ENCODE measurements at regions not wholly inside any gene's neighbourhood (a gene's known extent, or its start where the extent isn't known, plus 50 kb on each side); places are given as distances from the start of the nearest gene placed in this dataset.

GRCh38 chr7:25478925-25479324 is 250.6 kb upstream of the NPVF start:
- Histone ChIP-seq H3K9me2 (ENCODE audit: insufficient read depth, low read length) (no peaks in the 10 kb centered on the region), H4K20me1 (ENCODE audit: insufficient read depth, low read length) (no peaks in the 10 kb centered on the region), H3K27ac (ENCODE audit: low read depth, low read length, poor library complexity, severe bottlenecking) (no peak overlapping the region), H3K9me3 (ENCODE audit: low read length) (no peaks in the 10 kb centered on the region), H3K79me2 (ENCODE audit: insufficient read depth, low read depth, low read length) (no peaks in the 10 kb centered on the region), H3K4me2 (ENCODE audit: low read length) (no peak overlapping the region), H3K36me3 (ENCODE audit: insufficient read depth, low read length) (no peaks in the 10 kb centered on the region), H2AFZ (ENCODE audit: low read length) (no peak overlapping the region), H3K4me3 (ENCODE audit: low read depth, low read length, poor library complexity, severe bottlenecking) (no peak overlapping the region), H3K4me1 (ENCODE audit: insufficient read depth, low read length, poor library complexity, severe bottlenecking) (no peaks in the 10 kb centered on the region)
- DNase-seq (ENCODE audit: low spot score) = no peak
- TF ChIP-seq EZH2phosphoT487 (IDR thresholded peaks at IDR 0.05; ENCODE audit: borderline replicate concordance, low read depth, low read length) (no peak), CTCF (conservative IDR thresholded peaks at IDR 0.05; ENCODE audit: low read length) (no peak)
- BruUV-seq (replicated peaks) = no TSS peak
- ChIA-PET POLR2A (interaction anchor here (0.6 kb wide), 1 partner anchor 17 kb away, joined by 3 read pairs; no protein-coding TSS in a partner anchor), CTCF (ENCODE audit: unreplicated experiment) (no interaction called here)
- intact Hi-C loops (cut with micrococcal nuclease; ENCODE audit: unreplicated experiment) = no loop called here

GRCh38 chr7:25481891-25482290 is 253.6 kb upstream of the NPVF start:
- no peak overlapping the region for H3K4me2 ChIP-seq (ENCODE audit: low read length)
- POLR2A ChIA-PET = no interaction called here
- H3K4me3 ChIP-seq (ENCODE audit: low read depth, low read length, poor library complexity, severe bottlenecking) = no peak overlapping the region
- no peaks in the 10 kb centered on the region for H3K79me2 ChIP-seq (ENCODE audit: insufficient read depth, low read depth, low read length)
- H2AFZ ChIP-seq (ENCODE audit: low read length) = no peak overlapping the region
- intact Hi-C loops (cut with micrococcal nuclease; ENCODE audit: unreplicated experiment) = no loop called here
- no peak overlapping the region for H3K27ac ChIP-seq (ENCODE audit: low read depth, low read length, poor library complexity, severe bottlenecking)
- CTCF ChIA-PET (ENCODE audit: unreplicated experiment) = no interaction called here
- DNase-seq (ENCODE audit: low spot score) = no peak
- no peaks in the 10 kb centered on the region for H3K36me3 ChIP-seq (ENCODE audit: insufficient read depth, low read length)
- no peaks in the 10 kb centered on the region for H3K9me2 ChIP-seq (ENCODE audit: insufficient read depth, low read length)
- H3K9me3 ChIP-seq (ENCODE audit: low read length) = no peaks in the 10 kb centered on the region
- no peak for TF ChIP-seq CTCF (conservative IDR thresholded peaks at IDR 0.05; ENCODE audit: low read length)
- TF ChIP-seq EZH2phosphoT487 (IDR thresholded peaks at IDR 0.05; ENCODE audit: borderline replicate concordance, low read depth, low read length) = no peak
- no peaks in the 10 kb centered on the region for H3K4me1 ChIP-seq (ENCODE audit: insufficient read depth, low read length, poor library complexity, severe bottlenecking)
- no peaks in the 10 kb centered on the region for H4K20me1 ChIP-seq (ENCODE audit: insufficient read depth, low read length)
- BruUV-seq (replicated peaks) = no TSS peak

- intact Hi-C loops (cut with micrococcal nuclease; ENCODE audit: unreplicated experiment) = no loop called here
- no peak overlapping the region for H3K4me2 ChIP-seq (ENCODE audit: low read length)
- no peaks in the 10 kb centered on the region for H3K4me1 ChIP-seq (ENCODE audit: insufficient read depth, low read length, poor library complexity, severe bottlenecking)
- no peaks in the 10 kb centered on the region for H3K36me3 ChIP-seq (ENCODE audit: insufficient read depth, low read length)
- H3K9me3 ChIP-seq (ENCODE audit: low read length) = no peaks in the 10 kb centered on the region
- no peaks in the 10 kb centered on the region for H3K79me2 ChIP-seq (ENCODE audit: insufficient read depth, low read depth, low read length)
- H2AFZ ChIP-seq (ENCODE audit: low read length) = no peak overlapping the region
- DNase-seq (ENCODE audit: low spot score) = no peak
- no TSS peak for BruUV-seq (replicated peaks)
- ChIA-PET CTCF (ENCODE audit: unreplicated experiment) (no interaction called here), POLR2A (no interaction called here)
- no peak overlapping the region for H3K4me3 ChIP-seq (ENCODE audit: low read depth, low read length, poor library complexity, severe bottlenecking)
- no peaks in the 10 kb centered on the region for H4K20me1 ChIP-seq (ENCODE audit: insufficient read depth, low read length)
- no peaks in the 10 kb centered on the region for H3K9me2 ChIP-seq (ENCODE audit: insufficient read depth, low read length)
- no peak for TF ChIP-seq EZH2phosphoT487 (IDR thresholded peaks at IDR 0.05; ENCODE audit: borderline replicate concordance, low read depth, low read length)
- TF ChIP-seq CTCF (conservative IDR thresholded peaks at IDR 0.05; ENCODE audit: low read length) = no peak
- H3K27ac ChIP-seq (ENCODE audit: low read depth, low read length, poor library complexity, severe bottlenecking) = no peak overlapping the region
Measured at GRCh38 chr7:25482631-25483030, 254.3 kb upstream of the NPVF start.

Data from OCI-LY7 (cell line).